ENCODE measurements at regions not wholly inside any gene's neighbourhood (a gene's known extent, or its start where the extent isn't known, plus 50 kb on each side); places are given as distances from the start of the nearest gene placed in this dataset.

- TF ChIP-seq, protein P1, sequence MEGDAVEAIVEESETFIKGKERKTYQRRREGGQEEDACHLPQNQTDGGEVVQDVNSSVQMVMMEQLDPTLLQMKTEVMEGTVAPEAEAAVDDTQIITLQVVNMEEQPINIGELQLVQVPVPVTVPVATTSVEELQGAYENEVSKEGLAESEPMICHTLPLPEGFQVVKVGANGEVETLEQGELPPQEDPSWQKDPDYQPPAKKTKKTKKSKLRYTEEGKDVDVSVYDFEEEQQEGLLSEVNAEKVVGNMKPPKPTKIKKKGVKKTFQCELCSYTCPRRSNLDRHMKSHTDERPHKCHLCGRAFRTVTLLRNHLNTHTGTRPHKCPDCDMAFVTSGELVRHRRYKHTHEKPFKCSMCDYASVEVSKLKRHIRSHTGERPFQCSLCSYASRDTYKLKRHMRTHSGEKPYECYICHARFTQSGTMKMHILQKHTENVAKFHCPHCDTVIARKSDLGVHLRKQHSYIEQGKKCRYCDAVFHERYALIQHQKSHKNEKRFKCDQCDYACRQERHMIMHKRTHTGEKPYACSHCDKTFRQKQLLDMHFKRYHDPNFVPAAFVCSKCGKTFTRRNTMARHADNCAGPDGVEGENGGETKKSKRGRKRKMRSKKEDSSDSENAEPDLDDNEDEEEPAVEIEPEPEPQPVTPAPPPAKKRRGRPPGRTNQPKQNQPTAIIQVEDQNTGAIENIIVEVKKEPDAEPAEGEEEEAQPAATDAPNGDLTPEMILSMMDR (IDR thresholded peaks at IDR 0.05; ENCODE audit: borderline replicate concordance, control extremely low read depth, extremely low read depth, insufficient read depth, missing control alignments) = no peak
- no peak for DNase-seq (ENCODE audit: low spot score)
- in situ Hi-C loops (cut with MboI; ENCODE audit: low sequenced_read_pairs, unreplicated experiment) = no loop called here
Measured at GRCh38 chr1:102365071-102365470, 368.3 kb upstream of the OLFM3 start.

DNA sequence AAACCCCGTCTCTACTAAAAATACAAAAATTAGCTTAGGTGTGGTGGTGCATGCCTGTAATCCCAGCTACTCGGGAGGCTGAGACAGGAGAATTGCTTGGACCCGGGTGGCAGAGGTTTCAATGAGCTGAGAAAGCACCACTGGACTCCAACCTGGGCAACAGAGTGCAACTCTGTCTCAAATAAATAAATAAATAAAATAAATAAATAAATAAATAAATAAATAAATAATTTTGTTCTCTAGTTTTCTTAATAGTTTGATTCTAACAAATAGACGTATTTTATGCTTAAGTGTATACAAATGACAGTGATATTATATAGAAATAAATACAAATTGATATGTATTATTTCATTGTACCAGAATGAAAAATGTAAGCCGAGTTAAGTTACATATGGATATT, 339.9 kb upstream of the OLFM3 start:
- TF ChIP-seq, protein P1 (IDR thresholded peaks at IDR 0.05; ENCODE audit: borderline replicate concordance, control extremely low read depth, extremely low read depth, insufficient read depth, missing control alignments) = no peak
- in situ Hi-C loops (cut with MboI; ENCODE audit: low sequenced_read_pairs, unreplicated experiment) = no loop called here
- no peak for DNase-seq (ENCODE audit: low spot score)

DNA sequence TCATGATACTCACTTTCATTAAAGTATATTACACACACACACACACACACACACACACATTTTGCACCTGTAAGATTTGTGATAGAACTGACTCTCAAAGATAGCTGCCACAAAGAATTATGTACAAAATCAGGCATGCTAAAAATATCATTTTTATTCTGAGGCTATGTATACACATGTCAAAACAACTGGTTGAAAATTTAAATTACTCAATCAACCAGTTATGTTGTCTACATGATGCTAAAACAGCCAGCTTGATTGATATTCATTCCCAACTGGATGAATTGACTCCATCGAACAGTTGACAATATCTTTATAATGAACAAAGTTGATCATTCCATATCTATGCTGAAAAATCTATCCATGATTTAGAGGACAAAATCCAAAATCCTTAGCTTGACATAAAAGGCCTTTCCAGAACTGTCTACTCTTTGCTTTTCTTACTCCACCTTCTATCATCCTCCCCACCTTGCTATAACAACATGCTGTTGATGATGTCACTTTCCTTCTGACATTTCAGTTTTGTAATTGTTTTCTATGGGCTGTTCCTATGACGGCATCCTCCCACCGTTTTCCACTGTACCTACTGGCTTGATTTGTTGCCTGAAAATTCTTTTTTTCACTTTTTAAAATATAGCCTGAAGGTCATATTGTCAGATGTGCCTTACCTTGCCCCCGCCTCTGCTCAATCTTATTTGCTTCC, 321.5 kb upstream of the OLFM3 start:
- no peak for DNase-seq (ENCODE audit: low spot score)
- TF ChIP-seq, protein P1 (IDR thresholded peaks at IDR 0.05; ENCODE audit: borderline replicate concordance, control extremely low read depth, extremely low read depth, insufficient read depth, missing control alignments) = no peak
- in situ Hi-C loops (cut with MboI; ENCODE audit: low sequenced_read_pairs, unreplicated experiment) = no loop called here

- TF ChIP-seq, protein P1 (IDR thresholded peaks at IDR 0.05; ENCODE audit: borderline replicate concordance, control extremely low read depth, extremely low read depth, insufficient read depth, missing control alignments) = no peak
- no peak for DNase-seq (ENCODE audit: low spot score)
- in situ Hi-C loops (cut with MboI; ENCODE audit: low sequenced_read_pairs, unreplicated experiment) = no loop called here
Measured at GRCh38 chr1:102315096-102315495, 318.4 kb upstream of the OLFM3 start.

GRCh38 chr1:102296116-102296515, 299.4 kb upstream of the OLFM3 start:
- in situ Hi-C loops (cut with MboI; ENCODE audit: low sequenced_read_pairs, unreplicated experiment) = no loop called here
- TF ChIP-seq, protein P1 (IDR thresholded peaks at IDR 0.05; ENCODE audit: borderline replicate concordance, control extremely low read depth, extremely low read depth, insufficient read depth, missing control alignments) = no peak
- no peak for DNase-seq (ENCODE audit: low spot score)

DNA sequence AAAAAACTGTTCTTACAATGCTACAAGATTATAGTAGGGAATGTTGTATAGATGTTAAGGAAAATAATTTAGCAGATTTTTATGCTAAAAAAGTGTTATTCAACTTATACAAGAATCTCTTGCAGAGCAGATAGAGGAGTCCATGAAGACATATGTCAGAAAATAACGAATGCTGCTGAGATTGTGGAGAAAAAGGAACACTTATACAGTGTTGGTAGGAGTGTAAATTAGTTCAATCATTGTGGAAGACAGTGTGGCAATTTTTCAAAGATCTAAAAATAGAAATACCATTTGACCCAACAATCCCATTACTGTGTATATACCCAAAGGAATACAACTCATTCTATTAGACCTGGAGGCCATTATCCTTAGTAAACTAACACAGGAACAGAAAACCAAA, 286.2 kb upstream of the OLFM3 start:
- in situ Hi-C loops (cut with MboI; ENCODE audit: low sequenced_read_pairs, unreplicated experiment) = no loop called here
- TF ChIP-seq, protein P1 (IDR thresholded peaks at IDR 0.05; ENCODE audit: borderline replicate concordance, control extremely low read depth, extremely low read depth, insufficient read depth, missing control alignments) = no peak
- DNase-seq (ENCODE audit: low spot score) = no peak
